ENCODE measurements at regions not wholly inside any gene's neighbourhood (a gene's known extent, or its start where the extent isn't known, plus 50 kb on each side); places are given as distances from the start of the nearest gene placed in this dataset.

GRCh38 chr16:52004343-52004742 lies 542.6 kb downstream of the TOX3 start:
- TF ChIP-seq ZNF747 (CRISPR knock-in tag; IDR thresholded peaks at IDR 0.05; ENCODE audit: borderline replicate concordance) (no peak), NAIF1 (CRISPR knock-in tag; IDR thresholded peaks at IDR 0.05; ENCODE audit: borderline replicate concordance) (no peak), SMAD1 (CRISPR knock-in tag; IDR thresholded peaks at IDR 0.05; ENCODE audit: borderline replicate concordance, low read depth) (no peak), MED1 (CRISPR knock-in tag; IDR thresholded peaks at IDR 0.05) (no peak), HNRNPLL (IDR thresholded peaks at IDR 0.05; ENCODE audit: low read depth, low read length, poor library complexity, severe bottlenecking) (no peak), ZNF205 (CRISPR knock-in tag; IDR thresholded peaks at IDR 0.05) (no peak), ZNF263 (CRISPR knock-in tag; IDR thresholded peaks at IDR 0.05) (no peak), ZNF292 (CRISPR knock-in tag; IDR thresholded peaks at IDR 0.05; ENCODE audit: borderline replicate concordance, low read depth) (no peak), ZNF773 (CRISPR knock-in tag; IDR thresholded peaks at IDR 0.05; ENCODE audit: borderline replicate concordance) (no peak), ARID2 (CRISPR knock-in tag; IDR thresholded peaks at IDR 0.05; ENCODE audit: borderline replicate concordance) (no peak), PCBP2 (optimal IDR thresholded peaks at IDR 0.05; ENCODE audit: low read depth, low read length, poor library complexity, severe bottlenecking) (no peak), MED8 (CRISPR knock-in tag; IDR thresholded peaks at IDR 0.05; ENCODE audit: insufficient replicate concordance) (no peak), BORCS8-MEF2B (CRISPR knock-in tag; IDR thresholded peaks at IDR 0.05) (no peak), AGO2 (optimal IDR thresholded peaks at IDR 0.05; ENCODE audit: low read depth, low read length) (no peak), PLSCR1 (CRISPR knock-in tag; IDR thresholded peaks at IDR 0.05; ENCODE audit: borderline replicate concordance) (no peak)
- no peak overlapping the region for H3K27ac ChIP-seq (ENCODE audit: extremely low read length, insufficient read depth, low read length)
- H2AFZ ChIP-seq (ENCODE audit: low read length) = no peak overlapping the region
- in situ Hi-C loops (cut with HindIII; ENCODE audit: extremely low pct_ligation_motif_present, low pct_unique_long_range_greater_than_20kb) = no loop called here
- H3K9ac ChIP-seq (ENCODE audit: insufficient read depth, low read depth, low read length) = no peak overlapping the region
- no peaks in the 10 kb centered on the region for H4K20me1 ChIP-seq (ENCODE audit: insufficient read depth, low read length)
- H3K4me1 ChIP-seq (ENCODE audit: insufficient read depth, low read length) = no peaks in the 10 kb centered on the region
- no TSS peak for BruUV-seq (replicated peaks)
- ChIA-PET CTCF (ENCODE audit: low intra/inter-chr PET ratio, low total read pairs) (no interaction called here), POLR2A (no interaction called here)
- intact Hi-C loops (cut with micrococcal nuclease; ENCODE audit: unreplicated experiment) = no loop called here
- no peak overlapping the region for H3K4me2 ChIP-seq (ENCODE audit: low read depth, low read length)
- no peak for FAIRE-seq
- no peak overlapping the region for H3K4me3 ChIP-seq (replicated peaks in 1 of 3; ENCODE audit: insufficient read depth in 1 of 3, low read depth in 2 of 3, low read length in 3 of 3)
- DNase-seq (ENCODE audit: low spot score) = no peak
- no peaks in the 10 kb centered on the region for H3K36me3 ChIP-seq (replicated peaks in 1 of 2; ENCODE audit: control insufficient read depth in 1 of 2, insufficient read depth in 2 of 2, low read length in 2 of 2)
- no peak for ATAC-seq
- H3K27me3 ChIP-seq (ENCODE audit: control insufficient read depth in 1 of 2, insufficient read depth in 2 of 2, low read length in 2 of 2) = no peaks in the 10 kb centered on the region
- WGBS (ENCODE audit: low lambda C conversion rate) = 46% methylated on average over 6 of the region's 6 CpGs
- H3K79me2 ChIP-seq (ENCODE audit: insufficient read depth, low read length) = no peaks in the 10 kb centered on the region
- no peaks in the 10 kb centered on the region for H3K9me3 ChIP-seq (ENCODE audit: low read length)
